C4-2B (cell line): ENCODE measurements at regions not wholly inside any gene's neighbourhood (a gene's known extent, or its start where the extent isn't known, plus 50 kb on each side); places are given as distances from the start of the nearest gene placed in this dataset.

ENCODE experiments used
- CTCF ChIP-seq: fragments of 450-650 bp; conservative IDR thresholded peaks from 2 replicates; pipeline ENCODE4 v1.5.1; 2017; ENCODE audit warnings: mild to moderate bottlenecking
- ZFX ChIP-seq: fragments of 450-650 bp; IDR thresholded peaks from 2 replicates; pipeline ENCODE4 v1.6.1; 2017

GRCh38 chr2:146868051-146868450 is 976.8 kb upstream of the ACVR2A start:
- no peak for TF ChIP-seq CTCF
- no peak for TF ChIP-seq ZFX
